Stimulated activated CD4-positive, alpha-beta T cell treated with anti-CD3 and anti-CD28 coated beads, Interleukin-4, amount 100 ng/mL, for 24 hours (primary cell): ENCODE measurements at regions not wholly inside any gene's neighbourhood (a gene's known extent, or its start where the extent isn't known, plus 50 kb on each side); places are given as distances from the start of the nearest gene placed in this dataset.
A peak's percentile ranks its signal among the peaks of the same experiment; 100 is the strongest.

Experiments
- DNase-seq: peaks from one replicate; pipeline ENCODE4 v3.0.0-alpha.2; 2020

DNA sequence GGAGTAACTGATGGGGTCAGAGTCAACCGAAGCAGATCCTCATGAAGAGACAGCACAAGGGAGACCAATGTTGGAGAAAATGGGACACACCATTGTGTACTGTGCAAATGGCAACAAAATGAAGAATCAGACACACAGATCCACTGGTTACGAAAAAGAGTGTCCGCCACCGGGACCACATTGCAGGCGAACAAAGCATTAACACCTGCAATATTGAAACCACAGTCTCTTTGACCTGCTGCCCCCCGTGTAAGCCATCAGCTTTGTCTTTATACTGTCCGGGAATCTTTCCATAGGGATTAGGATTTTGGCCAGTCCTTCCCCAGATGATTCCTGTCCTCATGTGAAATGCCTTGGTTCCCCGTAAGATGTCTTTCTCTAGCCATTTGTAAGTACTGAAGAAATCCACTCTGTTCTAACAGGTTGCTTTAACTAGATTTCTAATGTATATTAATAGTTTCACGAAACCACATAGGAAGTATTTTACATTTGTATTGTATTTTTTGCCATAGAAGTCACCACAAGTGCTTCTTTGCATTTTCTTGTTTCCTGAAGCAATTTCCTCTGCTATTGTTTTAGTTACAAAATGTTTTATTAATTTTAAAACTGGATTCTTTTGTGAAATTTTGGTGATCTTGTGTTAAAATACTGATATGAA is 140.8 kb upstream of the NFE2L3 start:
- DNase-seq: no peak

DNA sequence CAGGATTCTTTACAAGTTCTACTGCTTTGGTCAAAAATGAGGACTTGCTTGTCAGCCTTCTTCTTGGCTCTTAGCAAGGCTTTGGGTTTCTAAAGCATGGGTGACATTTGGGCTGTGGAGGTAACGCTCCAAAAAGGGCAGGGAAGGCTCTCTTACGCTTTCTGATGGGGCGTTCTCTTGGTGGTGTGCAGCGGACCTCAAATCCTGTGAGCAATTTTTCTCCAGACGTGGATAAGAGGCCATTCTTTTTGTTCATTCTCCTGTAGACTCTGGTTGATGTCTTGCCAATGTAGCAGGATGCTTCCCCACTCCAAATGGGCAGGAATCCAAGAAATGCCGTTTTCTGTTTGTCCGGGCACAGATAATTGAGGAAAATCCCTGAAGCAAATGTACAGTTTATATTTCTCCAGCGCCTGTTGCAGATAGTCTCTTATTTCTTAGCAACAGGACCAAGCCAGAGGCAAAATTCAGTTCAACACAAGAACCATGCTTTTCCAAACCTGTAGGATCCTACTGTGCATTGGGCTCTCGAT is 138.4 kb upstream of the NFE2L3 start:
- no peak for DNase-seq

DNA sequence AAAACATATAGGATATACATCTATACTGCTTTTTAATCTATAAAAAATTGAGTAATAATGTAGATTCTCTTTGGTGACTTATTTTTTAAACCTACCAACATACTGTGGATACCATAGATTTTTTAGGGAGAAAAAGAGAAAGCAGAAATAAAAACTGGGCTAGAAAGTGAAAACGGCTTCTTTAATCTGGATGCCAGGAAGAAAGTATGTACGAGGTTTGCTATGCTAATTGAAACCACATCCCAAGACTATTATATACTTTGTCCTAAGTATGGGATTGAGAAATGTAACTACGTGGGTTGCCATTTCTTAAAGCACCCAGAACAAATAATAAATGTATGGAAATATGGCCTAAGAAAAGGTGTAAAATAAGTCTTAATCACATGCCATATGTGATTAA is 129.0 kb upstream of the NFE2L3 start:
- no peak for DNase-seq

DNA sequence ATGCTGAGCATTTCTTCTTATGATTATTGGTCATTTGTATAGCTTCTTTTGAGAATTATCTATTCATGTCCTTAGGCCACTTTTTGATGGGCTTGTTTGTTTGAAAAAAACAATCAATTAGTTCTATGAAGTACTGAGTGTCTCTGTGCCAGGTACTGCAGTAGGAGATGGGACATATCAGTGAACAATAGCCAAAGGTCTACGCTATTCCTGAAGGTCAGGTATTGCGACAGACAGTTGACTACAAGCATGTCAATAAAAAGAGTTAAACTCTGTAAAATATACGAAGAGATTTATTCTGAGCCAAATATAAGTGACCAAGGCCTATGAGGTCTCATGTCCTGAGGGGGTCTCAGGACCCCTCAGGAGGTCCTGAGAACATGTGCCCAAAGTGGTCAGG is 122.1 kb upstream of the NFE2L3 start:
- no peak for DNase-seq

DNA sequence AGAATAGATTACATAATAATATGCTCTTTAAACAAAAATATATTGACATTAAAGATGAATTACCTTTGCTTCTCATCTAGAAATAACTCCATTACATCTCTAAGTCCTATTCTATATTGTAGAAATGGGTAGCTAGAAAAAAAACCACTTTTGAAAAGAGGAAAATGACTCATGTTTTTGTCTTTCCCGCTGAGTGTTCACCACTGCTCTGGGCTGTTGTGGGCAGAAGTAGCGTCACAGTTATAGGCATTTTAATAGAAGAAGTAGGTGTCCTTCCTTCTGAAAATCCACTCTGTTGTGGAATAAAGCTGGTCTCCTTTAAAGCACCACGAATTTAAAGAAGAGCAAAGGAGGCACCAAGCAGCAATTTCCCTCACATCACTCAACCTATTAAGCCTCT is 117.6 kb upstream of the NFE2L3 start:
- DNase-seq: no peak

DNA sequence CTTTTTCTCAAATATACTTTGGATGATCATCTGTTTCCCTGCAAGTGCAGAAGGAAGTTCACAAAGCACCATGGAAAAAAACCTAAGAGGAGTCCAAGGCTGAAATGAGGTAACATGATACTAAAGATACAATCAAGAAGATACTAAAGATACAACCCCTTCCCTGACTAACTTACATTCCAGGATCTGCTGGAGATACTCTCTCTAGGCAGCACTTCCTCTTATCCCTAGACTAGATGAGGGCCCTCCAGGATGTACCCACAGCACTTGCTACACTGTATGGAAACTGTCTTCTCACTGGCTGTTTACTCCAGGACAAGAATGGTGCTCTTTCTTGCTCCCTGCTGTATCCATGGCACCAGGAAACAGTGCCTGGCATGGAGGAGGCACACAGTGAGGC is 116.4 kb upstream of the NFE2L3 start:
- DNase-seq: no peak

DNA sequence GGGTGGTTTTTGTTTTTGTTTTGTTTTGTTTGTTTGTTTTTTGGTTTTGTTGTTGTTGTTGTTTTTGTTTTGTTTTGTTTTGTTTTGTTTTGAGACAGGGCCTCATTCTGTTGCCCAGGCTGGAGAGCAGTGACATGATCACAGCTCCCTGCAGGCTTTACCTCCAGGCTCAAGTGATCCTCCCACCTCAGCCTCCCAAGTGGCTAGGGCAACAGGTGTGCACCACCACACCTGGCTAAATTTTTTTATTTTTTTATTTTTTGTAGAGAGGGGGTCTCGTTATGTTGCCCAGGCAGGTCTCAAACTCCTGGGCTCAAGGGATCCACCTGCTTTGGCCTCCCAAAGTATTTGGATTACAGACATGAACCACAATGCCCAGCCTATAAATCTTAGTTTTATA is 115.9 kb upstream of the NFE2L3 start:
- no peak for DNase-seq

DNA sequence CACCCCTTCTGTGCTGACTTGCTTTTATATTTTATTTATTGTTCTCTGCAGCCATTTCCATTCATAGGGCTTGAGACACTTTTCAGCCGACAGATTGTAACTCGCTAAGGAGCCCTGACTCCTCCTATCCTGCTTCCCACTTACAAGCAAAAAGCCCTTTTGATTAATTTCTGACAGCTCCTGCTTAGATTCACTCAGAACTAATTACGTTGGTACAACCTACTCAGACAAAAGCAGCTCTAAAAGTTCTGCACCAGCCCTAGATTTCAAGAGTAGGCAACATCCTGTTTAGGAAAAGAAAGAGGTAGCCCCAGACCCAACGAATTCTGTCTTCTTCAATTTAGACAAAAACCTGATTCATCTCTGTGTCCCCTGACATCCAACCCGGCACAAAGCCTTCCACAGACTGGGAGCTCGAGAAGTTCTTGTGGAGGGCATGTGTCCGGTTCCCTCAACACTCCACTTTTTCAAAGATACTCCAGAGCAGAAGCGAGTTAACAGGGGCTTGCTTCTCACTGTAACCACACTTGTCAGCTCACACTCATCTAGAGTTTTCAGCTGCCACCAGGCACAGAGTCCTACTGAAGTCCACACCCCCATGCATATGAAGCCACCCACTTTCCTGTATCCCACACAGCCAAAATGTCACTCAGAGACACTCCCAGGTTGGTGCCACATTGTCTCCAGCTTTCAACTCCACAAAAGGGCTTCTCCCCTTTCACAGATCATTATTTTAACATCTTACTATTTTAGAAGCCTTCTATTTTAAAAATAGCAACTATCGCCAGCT is 113.6 kb upstream of the NFE2L3 start:
- no peak for DNase-seq

DNA sequence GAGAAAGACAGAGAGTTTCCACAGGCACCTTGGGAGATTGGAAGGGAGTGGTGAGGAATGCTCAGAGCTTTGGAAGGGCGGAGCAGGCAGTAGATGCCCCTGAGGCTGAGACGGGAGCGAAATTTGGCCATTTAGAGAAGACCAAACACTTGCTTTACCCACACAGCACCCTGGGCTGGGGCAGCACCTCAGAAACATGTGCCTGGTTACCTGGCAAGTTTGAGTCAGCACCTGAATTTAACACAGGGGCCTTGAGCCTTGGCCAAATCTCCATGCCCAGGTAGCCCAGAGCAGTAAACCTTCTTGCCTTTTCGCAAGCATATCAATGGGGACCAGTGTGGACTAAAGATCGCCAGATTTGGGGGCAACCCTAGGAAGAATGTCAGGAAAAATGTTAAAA is 111.9 kb upstream of the NFE2L3 start:
- DNase-seq: no peak

DNA sequence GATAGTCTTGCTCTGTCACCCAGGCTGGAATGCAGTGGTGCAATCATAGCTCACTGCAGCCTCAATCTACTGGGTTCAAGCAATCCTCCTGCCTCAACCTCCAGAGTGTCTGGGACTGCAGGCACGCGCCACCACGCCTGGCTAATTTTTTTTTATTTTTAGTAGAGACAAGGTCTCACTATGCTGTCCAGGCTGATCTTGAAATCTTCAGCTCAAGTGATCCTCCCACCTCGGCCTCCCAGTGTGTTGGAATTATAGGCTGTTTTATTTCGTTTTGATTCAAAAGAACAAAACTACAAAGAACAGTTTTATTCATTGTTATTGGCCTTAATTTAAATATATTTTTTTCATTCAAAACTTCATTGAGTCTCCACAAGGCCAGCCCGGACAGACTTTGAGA is 109.8 kb upstream of the NFE2L3 start:
- DNase-seq: no peak

DNA sequence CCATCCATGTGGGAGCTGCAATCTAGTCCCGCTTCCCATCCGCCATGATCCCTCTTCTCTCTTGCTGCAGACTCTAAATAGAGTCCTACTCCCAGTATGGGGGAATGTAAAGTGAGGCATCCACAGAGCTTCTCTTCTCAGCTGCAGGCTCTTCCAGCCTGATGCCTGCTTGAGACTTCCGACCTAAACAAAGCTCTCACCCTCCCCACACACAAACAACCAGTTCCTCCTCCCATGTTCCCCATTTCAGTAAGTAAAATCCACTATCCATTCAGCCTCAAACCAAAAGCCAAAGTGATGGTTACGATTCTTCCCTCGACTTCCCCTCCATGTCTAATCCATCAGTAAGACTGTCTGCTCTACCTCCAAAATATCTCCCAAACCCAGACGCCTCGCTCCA is 108.2 kb upstream of the NFE2L3 start:
- no peak for DNase-seq

DNA sequence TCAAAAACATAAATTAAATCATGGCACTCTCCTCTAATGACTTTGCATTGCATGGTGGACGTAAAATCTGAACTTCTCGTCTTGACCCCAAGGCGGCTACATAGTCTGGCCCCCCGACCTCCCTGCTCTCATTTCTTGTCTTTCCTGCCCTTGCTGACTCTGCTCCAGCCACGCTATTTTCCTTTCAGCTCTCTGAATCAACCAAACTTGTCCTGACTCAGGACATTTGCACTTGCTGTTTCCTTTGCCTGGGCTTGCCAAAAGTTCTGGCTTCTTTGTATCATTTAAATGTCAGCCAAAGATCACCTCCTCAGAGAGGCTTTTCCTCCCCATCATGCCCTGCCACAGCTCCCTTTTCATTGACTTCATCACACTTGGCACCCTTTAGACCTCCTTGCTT is 107.7 kb upstream of the NFE2L3 start:
- DNase-seq: no peak

DNA sequence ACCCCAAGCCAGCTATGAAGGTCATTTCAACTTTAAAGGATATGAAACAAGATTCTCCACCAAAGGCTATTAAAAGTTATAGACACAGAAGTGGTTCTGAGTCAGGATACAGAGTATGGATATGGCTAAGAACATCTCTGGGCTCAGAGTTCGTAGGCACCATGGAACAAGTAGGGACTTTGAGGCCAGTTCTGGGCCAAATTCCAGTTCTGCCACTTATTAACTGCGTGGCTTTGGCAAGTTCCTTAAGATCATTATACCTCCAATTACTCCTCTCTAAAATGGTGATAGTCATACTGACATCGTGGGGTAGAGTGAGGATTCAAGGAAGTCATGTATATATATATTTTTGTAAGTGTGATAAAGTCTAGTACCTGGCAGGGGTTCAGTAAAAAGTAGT is 105.8 kb upstream of the NFE2L3 start:
- DNase-seq: no peak

DNA sequence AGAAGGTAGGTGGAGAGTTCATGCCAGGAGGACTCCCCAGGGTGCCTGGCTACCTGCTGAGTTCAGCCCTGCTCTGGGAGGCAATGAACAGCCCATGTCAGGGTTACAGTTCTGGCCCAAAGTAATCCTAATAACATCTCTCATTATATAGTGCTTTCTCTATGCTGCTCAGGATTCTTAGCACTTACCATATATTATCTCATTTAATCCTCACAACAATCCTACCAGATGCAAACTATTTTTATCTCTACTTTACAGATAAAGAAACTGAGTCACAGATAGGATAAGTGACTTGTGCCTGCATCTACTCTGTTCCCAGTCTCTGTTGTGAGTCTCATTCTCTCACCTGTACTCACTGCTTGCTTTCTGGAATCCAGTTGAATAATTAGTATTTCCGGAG is 105.1 kb upstream of the NFE2L3 start:
- DNase-seq: no peak

DNA sequence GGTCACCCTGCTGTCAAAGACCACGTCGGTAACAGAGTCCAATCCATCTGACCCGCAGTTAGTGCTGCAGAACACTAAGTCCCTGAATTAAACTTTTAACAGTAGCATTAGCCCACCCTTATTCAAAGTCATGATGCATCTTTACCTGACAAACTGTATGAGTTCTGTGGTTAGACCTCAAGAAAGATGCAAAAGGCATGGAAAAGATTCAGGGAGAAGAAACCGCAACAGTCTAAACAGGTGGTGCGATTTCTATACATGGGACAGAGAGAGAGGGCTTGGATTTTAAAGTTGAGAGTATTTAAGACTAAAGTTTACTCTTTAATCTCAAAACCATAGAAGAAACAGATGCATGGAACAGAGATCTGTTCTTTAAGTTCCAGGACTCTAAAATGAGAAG is 103.3 kb upstream of the NFE2L3 start:
- no peak for DNase-seq

DNA sequence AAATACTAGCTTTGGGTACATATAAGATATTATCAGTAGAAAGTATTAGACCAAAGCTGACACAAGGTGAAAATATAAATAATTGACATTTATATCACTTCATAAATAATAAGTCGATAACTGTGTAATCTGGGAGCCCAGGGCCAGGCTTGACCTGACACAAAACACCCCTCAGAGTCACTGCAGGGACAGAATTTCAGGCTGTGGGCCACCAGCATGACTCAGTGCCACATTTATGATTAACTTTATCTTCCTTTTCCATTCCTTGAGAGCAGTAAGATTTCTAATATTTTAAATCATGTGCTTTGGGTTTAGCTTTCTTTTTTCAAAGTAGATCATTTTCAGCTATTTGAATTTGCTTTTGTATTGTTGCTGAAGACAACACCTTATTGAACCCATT is 102.9 kb upstream of the NFE2L3 start:
- no peak for DNase-seq

DNA sequence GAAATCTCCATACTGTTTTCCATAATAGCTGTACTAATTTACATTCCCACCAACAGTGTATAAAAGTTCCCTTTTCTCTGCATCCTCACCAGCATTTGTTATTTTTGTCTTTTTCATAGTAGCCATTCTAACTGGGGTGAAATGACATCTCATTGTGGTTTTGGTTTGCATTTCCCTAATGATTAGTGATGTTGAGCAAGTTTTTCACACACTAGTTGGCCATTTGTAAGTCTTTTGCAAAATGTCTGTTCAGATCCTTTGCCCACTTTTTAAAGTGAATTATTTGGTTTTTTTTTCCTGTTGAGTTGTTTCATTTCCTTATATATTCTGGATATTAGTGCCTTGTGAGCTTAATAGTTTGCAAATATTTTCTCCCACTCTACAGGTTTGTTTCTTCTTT is 101.0 kb upstream of the NFE2L3 start:
- DNase-seq: no peak

DNA sequence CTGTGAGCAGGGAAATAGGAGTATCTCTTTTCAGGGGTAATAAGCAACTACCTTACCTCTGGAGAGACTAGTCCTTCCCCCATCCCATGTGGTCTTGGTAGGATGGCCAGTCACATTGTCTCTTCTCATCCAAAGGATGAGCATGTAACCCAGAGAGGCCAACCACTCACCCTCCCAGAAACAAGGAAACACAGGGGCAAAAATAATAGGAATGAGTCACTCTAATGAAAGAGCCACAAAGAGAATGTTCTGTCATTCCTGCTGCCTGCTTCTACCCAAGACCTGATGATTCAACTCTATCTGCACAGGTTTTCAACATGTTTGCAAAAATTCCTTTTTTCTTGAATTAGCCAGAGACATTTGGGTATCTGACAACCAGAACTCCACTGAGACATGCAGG is 99.3 kb upstream of the NFE2L3 start:
- DNase-seq: no peak

DNA sequence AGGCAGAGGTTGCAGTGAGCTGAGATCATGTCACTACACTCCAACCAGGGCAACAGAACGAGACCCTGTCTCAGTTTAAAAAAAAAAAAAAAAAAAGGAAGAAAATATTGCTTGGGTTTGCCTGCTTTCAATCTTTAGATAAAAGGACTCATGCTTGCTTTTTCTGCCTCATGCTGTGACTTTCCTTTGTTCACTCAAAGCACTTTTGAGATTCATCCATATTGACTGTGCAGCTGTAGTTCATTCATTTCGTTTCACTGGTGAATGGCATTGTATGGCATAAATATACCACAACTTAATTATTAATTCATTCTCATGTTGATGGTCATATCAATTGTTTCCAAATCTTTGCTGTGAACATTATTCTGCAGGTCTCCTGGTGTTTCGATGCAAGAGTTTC is 97.6 kb upstream of the NFE2L3 start:
- no peak for DNase-seq

DNA sequence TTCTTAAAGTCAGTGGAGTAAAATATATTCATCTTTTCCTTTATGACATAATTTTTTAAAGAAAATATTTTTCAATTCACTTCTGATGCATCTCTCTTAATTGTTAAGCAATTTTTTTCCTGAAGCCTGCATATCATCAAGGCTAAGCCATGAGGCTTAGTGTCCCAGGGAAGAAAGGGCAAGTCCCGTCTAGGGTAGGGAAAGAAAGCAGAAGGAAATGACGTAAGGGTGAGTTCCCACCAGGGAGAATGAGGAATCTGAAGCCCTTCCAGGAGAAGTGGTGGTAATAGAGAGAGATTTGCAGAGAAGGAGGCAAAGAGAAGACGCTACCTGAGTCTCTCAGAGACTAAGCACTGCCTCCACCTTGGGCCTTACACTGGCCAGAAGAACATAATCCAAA is 96.8 kb upstream of the NFE2L3 start:
- DNase-seq: no peak

DNA sequence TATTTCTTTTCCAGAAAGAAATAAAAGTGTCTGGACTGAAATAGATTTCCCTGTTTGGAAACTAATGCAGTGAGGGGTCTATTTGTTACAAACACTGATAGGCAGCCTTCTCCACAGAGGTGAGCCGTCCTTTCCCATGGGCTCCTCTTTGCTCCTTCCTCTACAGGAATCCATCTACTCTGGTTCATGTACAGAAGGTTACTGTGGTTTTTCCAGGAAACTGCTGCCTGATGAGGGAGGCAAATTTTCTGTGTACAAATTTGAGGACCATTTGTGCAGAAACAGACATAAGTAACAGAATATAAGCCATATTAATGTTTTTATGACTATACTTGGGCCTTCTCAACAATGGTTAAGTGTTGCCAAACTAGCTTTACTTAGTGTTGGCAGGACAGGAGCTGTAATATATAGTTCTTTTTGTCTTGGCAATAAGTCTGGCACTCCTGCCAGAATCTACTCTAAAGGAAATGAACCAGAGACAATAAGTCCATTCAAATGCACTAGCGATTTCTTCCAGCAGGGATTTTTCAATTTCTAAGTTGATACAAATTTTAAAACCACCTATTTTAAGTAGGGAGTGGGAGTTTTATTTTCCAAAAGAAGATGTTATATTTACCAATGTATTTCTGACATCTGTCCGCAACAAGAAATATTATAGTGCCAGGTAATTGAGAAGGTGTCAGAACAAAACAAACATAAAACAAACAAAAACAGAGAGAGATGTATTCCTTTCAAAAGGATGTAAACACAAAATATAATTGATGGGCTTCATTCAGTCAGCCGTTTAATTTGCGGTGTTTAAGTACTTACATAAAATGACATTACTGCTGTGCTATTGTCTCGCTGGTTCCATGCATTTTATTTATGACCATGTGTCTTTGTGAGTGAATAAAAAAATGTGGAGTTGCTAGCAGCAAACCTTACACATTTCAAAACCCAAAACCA is 91.0 kb upstream of the NFE2L3 start:
- no peak for DNase-seq

DNA sequence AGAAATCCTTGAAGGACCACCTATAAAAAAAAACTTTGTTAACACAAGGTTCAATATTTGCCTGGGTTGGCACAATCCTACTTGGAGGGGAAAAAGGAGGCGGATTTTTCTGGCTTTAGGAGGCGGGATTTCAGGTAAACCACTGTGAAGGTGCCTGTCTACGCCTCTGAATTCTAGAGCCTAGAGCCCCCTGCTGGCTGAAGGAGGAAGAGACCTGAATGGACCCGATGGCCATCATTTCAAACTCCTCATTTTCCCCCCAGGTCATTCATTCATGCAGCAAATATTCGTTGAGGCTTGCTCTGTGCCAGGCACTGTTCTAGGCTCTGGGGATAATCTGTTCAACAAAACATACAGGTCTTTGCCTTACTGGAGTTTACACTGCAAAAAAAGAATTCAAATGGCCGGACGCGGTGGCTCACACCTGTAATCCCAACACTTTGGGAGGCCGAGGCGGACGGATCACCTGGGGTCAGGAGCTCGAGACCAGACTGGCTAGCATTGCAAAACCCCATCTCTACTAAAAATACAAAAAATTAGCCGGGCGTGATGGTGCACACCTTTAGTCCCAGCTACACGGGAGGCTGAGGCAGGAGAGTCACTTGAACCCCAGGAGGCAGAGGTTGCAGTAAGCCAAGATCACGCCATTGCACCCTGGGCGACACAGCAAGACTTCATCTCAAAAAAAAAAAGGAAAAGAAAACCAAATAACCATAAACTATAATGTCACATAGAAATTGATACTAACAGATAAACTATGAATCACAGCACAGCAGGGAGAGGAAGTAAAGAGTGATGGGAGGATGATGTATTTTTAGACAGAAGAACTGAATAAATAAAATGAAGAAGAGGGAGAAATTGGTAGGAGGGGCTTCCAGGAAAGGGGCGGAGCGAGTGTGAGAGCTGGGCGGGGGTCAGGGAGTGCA is 90.1 kb upstream of the NFE2L3 start:
- peak; percentile 75 for DNase-seq
